ENCODE measurements at regions not wholly inside any gene's neighbourhood (a gene's known extent, or its start where the extent isn't known, plus 50 kb on each side); places are given as distances from the start of the nearest gene placed in this dataset.
"Not testable (repeated sequence)": the region's sequence is repeated elsewhere in the genome, so short reads cannot be mapped to it uniquely, and the experiment has no call there.

- no peak for DNase-seq
These were observed 612.8 kb downstream of the RNF144A start for GRCh38 chr2:7530001-7530400.

GRCh38 chr2:7539077-7539476 is 621.9 kb downstream of the RNF144A start:
- no peak for DNase-seq

- DNase-seq: no peak
These were observed 622.5 kb downstream of the RNF144A start for GRCh38 chr2:7539760-7540159.

- DNase-seq: no peak
These were observed 635.8 kb downstream of the RNF144A start for GRCh38 chr2:7552825-7553570.

- DNase-seq: no peak
These were observed 638.0 kb downstream of the RNF144A start for GRCh38 chr2:7555260-7555659.

- DNase-seq: no peak
These were observed 640.2 kb downstream of the RNF144A start for GRCh38 chr2:7557376-7557775.

GRCh38 chr2:7559791-7560190 is 642.6 kb downstream of the RNF144A start:
- DNase-seq: no peak

- DNase-seq: no peak
These were observed 649.2 kb downstream of the RNF144A start for GRCh38 chr2:7566382-7566881.

- DNase-seq: not testable (repeated sequence)
These were observed 649.9 kb downstream of the RNF144A start for GRCh38 chr2:7567116-7567515.

GRCh38 chr2:7567646-7568045 is 650.4 kb downstream of the RNF144A start:
- DNase-seq: no peak

- no peak for DNase-seq
These were observed 653.0 kb downstream of the RNF144A start for GRCh38 chr2:7570247-7570646.

GRCh38 chr2:7571701-7572100 is 654.5 kb downstream of the RNF144A start:
- DNase-seq: no peak

- no peak for DNase-seq
These were observed 655.2 kb downstream of the RNF144A start for GRCh38 chr2:7572450-7572849.

GRCh38 chr2:7573166-7573825 is 656.1 kb downstream of the RNF144A start:
- DNase-seq: no peak

- DNase-seq: no peak
These were observed 657.2 kb downstream of the RNF144A start for GRCh38 chr2:7574385-7574784.

- DNase-seq: no peak
These were observed 660.6 kb downstream of the RNF144A start for GRCh38 chr2:7577769-7578168.

GRCh38 chr2:7584017-7584416 is 666.8 kb downstream of the RNF144A start:
- DNase-seq: no peak

GRCh38 chr2:7586898-7587297 is 669.7 kb downstream of the RNF144A start:
- no peak for DNase-seq

- DNase-seq: no peak
These were observed 671.1 kb downstream of the RNF144A start for GRCh38 chr2:7588295-7588694.

- no peak for DNase-seq
These were observed 675.5 kb downstream of the RNF144A start for GRCh38 chr2:7592618-7593140.

- no peak for DNase-seq
These were observed 676.1 kb downstream of the RNF144A start for GRCh38 chr2:7593360-7593759.

GRCh38 chr2:7594211-7594610 is 677.0 kb downstream of the RNF144A start:
- DNase-seq: no peak

GRCh38 chr2:7595206-7595605 is 678.0 kb downstream of the RNF144A start:
- DNase-seq: no peak

All from left kidney (tissue), 1 donor.